AG04449 (cell line): ENCODE measurements at regions not wholly inside any gene's neighbourhood (a gene's known extent, or its start where the extent isn't known, plus 50 kb on each side); places are given as distances from the start of the nearest gene placed in this dataset.

ENCODE experiments used
- CTCF ChIA-PET: fragments of 350-600 bp; formaldehyde crosslinking; extraction: SDS; loops from one replicate; lab custom pipeline; 2021; ENCODE audit warnings: antibody characterized with exemption; lab: Yijun Ruan, JAX
- POLR2A ChIA-PET: fragments of 400-600, 350-600 bp; formaldehyde crosslinking; extraction: SDS; loops from one replicate; lab custom pipeline; 2020; ENCODE audit warnings: antibody characterized with exemption, inconsistent platforms; lab: Yijun Ruan, JAX
- DNase-seq: peaks from one replicate; pipeline ENCODE4 v3.0.0-alpha.2; 2010; ENCODE audit warnings: low read depth, low spot score
- H3K4me3 ChIP-seq: 2 replicates; pipeline ENCODE4 v1.5.1; 2011; ENCODE audit warnings: low read depth, mild to moderate bottlenecking, control low read depth, low read length
- CTCF ChIP-seq: IDR thresholded peaks from one replicate; pipeline ENCODE4 v1.5.1; 2011; ENCODE audit warnings: mild to moderate bottlenecking, moderate library complexity, low read length, control low read depth, inconsistent platforms; ENCODE audit not compliant: insufficient read depth; ENCODE audit errors: missing control alignments

GRCh38 chr6:10307476-10307875, 107.4 kb downstream of the TFAP2A start:
- H3K4me3 ChIP-seq = no peak overlapping the region
- no peak for TF ChIP-seq CTCF
- ChIA-PET POLR2A (no interaction called here), CTCF (no interaction called here)
- no peak for DNase-seq

GRCh38 chr6:10307028-10307427, 107.8 kb downstream of the TFAP2A start:
- no peak for DNase-seq
- POLR2A ChIA-PET = no interaction called here
- H3K4me3 ChIP-seq = no peak overlapping the region
- TF ChIP-seq CTCF = no peak
- CTCF ChIA-PET = no interaction called here

GRCh38 chr6:10305790-10306415, 109.0 kb downstream of the TFAP2A start:
- no peak overlapping the region for H3K4me3 ChIP-seq
- CTCF ChIA-PET = no interaction called here
- POLR2A ChIA-PET = no interaction called here
- no peak for TF ChIP-seq CTCF
- DNase-seq = no peak

GRCh38 chr6:10303608-10304506, 111.0 kb downstream of the TFAP2A start:
- ChIA-PET CTCF (no interaction called here), POLR2A (no interaction called here)
- no peak for DNase-seq
- no peak for TF ChIP-seq CTCF
- H3K4me3 ChIP-seq = no peak overlapping the region

- ChIA-PET CTCF (no interaction called here), POLR2A (no interaction called here)
- no peak for TF ChIP-seq CTCF
- H3K4me3 ChIP-seq = no peak overlapping the region
- no peak for DNase-seq
Observed at GRCh38 chr6:10302566-10303235, 112.2 kb downstream of the TFAP2A start.

GRCh38 chr6:10300071-10300470, 114.8 kb downstream of the TFAP2A start:
- ChIA-PET POLR2A (interaction anchor here (0.5 kb wide), 1 partner anchor 74 kb away, joined by 3 read pairs; no protein-coding TSS in a partner anchor), CTCF (no interaction called here)
- H3K4me3 ChIP-seq = no peak overlapping the region
- TF ChIP-seq CTCF = no peak
- DNase-seq = no peak
